ENCODE measurements at regions not wholly inside any gene's neighbourhood (a gene's known extent, or its start where the extent isn't known, plus 50 kb on each side); places are given as distances from the start of the nearest gene placed in this dataset.
A peak's percentile ranks its signal among the peaks of the same experiment; 100 is the strongest.

DNA sequence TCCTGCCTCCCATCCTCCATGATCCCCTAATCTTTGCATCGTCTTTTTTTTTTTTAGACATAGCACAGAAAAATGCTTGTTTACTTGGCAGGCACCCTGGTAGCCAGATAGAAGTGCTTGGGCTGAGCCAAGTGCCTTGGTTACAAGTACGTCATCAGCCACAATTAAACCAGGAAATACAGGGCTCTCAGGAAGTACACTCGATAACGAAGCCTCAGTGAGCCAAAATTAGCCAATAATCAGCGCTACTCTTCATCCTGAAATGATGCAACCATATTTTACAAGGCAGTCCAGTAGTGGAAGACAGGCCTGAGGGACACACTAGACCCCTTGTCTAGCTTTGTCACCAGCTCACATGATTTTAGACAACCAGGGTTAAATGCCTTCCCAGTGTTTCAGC lies 194.0 kb upstream of the NBEA start:
- DNase-seq (ENCODE audit: low read depth) = peak; percentile 26
- H3K4me3 ChIP-seq (ENCODE audit: control insufficient read depth, low read depth, low read length) = no peak overlapping the region
- TF ChIP-seq, protein P1, sequence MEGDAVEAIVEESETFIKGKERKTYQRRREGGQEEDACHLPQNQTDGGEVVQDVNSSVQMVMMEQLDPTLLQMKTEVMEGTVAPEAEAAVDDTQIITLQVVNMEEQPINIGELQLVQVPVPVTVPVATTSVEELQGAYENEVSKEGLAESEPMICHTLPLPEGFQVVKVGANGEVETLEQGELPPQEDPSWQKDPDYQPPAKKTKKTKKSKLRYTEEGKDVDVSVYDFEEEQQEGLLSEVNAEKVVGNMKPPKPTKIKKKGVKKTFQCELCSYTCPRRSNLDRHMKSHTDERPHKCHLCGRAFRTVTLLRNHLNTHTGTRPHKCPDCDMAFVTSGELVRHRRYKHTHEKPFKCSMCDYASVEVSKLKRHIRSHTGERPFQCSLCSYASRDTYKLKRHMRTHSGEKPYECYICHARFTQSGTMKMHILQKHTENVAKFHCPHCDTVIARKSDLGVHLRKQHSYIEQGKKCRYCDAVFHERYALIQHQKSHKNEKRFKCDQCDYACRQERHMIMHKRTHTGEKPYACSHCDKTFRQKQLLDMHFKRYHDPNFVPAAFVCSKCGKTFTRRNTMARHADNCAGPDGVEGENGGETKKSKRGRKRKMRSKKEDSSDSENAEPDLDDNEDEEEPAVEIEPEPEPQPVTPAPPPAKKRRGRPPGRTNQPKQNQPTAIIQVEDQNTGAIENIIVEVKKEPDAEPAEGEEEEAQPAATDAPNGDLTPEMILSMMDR (conservative IDR thresholded peaks at IDR 0.05; ENCODE audit: control insufficient read depth, insufficient read depth, low read depth, low read length) = no peak

DNA sequence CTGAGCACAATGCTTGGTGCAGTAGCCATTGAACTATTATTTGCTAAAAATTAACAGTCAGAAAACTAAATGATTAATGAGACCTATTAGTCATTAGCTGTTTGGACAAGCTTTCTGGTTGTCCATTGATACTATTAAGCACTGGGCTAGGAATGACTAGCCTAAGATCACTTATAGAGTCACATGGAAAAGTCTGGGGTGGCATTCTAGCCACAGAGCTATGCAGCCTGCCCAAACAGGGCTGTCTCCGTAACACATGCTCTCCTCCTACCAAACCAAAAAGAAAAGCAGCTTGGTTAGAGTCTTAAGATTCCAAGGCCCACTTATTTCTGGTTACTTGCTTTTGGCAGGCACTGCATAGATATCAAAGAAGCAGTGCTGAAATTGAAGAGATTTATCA lies 193.5 kb upstream of the NBEA start:
- no peak overlapping the region for H3K4me3 ChIP-seq (ENCODE audit: control insufficient read depth, low read depth, low read length)
- DNase-seq (ENCODE audit: low read depth) = no peak
- TF ChIP-seq, protein P1 (conservative IDR thresholded peaks at IDR 0.05; ENCODE audit: control insufficient read depth, insufficient read depth, low read depth, low read length) = no peak

DNA sequence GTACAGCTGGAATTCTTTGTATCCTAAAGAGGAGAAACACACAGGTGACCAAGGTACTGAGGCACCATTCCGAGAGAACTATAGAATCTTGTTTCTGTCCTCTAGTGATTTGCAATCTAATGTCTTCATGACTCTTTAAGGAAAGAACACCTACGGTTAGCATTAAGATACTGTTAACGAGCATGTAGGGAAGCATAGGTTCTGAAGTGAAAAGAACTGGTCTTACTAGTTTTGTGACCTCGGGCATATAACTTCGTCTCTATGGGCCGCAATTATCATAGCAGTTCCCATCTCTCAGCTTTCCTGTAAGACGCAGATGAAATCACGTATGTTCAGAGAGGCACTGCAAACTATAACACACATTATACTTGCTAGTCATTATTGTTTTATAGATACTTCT lies 193.0 kb upstream of the NBEA start:
- TF ChIP-seq, protein P1 (conservative IDR thresholded peaks at IDR 0.05; ENCODE audit: control insufficient read depth, insufficient read depth, low read depth, low read length) = no peak
- no peak overlapping the region for H3K4me3 ChIP-seq (ENCODE audit: control insufficient read depth, low read depth, low read length)
- no peak for DNase-seq (ENCODE audit: low read depth)

DNA sequence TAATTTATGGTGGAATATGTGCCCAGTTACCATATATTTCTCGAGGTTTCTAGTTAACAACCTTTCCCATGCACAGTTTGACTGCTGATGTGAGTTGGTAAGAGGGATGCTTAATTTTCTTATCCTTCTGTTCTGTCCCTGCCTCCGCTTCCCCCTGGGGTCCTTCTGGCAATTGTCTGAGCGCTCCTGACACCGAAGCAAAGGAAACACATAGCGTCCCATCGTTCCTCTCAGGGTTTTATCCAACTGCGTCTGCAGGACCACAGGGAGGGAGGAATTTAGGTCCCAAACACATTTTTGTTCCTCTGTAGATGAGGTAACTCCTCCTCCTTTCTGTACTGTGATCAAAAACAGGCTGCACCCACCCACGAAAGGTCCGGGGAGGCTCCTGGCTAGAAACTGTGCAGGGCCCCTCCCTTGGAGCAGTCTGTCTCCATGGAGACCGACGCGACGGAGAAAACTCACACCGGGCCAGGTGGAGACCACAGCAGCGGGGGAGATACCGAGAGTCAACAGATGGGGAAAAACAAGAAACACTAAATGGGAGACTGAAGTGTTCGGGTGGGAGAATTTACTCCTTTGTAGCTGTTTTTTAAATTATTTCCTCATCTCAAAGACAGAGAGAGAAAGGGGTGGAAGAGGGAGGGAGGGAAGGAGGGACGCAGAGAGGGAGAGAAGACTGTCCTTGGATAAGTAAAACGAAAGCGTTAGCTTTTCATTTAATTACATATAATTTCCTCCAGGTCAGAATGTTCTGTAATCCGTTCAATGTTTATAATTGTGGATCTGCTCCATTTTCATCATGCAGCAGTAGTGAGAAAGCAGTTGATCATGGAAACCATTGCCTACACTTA lies 191.8 kb upstream of the NBEA start:
- TF ChIP-seq, protein P1 (conservative IDR thresholded peaks at IDR 0.05; ENCODE audit: control insufficient read depth, insufficient read depth, low read depth, low read length) = no peak
- DNase-seq (ENCODE audit: low read depth) = no peak
- no peak overlapping the region for H3K4me3 ChIP-seq (ENCODE audit: control insufficient read depth, low read depth, low read length)

DNA sequence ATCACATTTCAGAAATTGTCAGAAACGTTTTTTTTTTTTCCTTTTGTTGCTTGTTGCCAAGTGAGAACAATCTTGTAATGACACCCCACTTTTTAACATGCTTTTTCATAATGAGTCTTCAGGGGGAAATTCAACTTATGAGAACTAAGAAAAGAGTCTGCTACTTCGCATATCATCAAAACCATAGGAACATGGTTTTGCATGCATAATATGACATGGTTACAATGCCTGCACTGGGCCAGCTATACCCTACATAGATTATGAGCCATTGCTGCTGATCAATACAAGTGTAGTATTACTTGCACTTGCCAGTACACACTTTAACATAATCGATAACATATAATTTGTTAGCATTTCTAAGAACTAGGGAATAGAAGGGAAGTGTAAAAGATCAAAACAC lies 191.0 kb upstream of the NBEA start:
- TF ChIP-seq, protein P1 (conservative IDR thresholded peaks at IDR 0.05; ENCODE audit: control insufficient read depth, insufficient read depth, low read depth, low read length) = no peak
- H3K4me3 ChIP-seq (ENCODE audit: control insufficient read depth, low read depth, low read length) = no peak overlapping the region
- DNase-seq (ENCODE audit: low read depth) = no peak

DNA sequence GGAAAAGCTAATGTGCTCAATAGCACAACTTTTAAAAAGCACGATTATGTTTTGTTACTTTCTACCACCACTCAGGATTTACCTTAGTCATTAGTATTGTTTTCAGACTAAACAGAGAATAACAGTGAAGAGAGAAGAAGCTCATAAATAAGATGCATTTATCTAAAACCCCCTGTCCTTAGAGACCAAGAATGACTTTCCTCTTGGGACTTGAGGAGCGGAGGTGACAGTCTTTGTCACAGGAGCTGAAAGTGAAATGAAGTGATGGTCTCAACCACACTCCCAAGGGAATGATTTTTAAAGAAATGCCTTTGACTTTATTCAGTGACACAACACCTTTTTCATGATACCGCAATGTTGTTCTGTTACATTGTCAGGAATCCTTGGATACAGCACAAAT lies 190.6 kb upstream of the NBEA start:
- no peak overlapping the region for H3K4me3 ChIP-seq (ENCODE audit: control insufficient read depth, low read depth, low read length)
- no peak for DNase-seq (ENCODE audit: low read depth)
- TF ChIP-seq, protein P1 (conservative IDR thresholded peaks at IDR 0.05; ENCODE audit: control insufficient read depth, insufficient read depth, low read depth, low read length) = no peak
